ENCODE measurements at regions not wholly inside any gene's neighbourhood (a gene's known extent, or its start where the extent isn't known, plus 50 kb on each side); places are given as distances from the start of the nearest gene placed in this dataset.

DNA sequence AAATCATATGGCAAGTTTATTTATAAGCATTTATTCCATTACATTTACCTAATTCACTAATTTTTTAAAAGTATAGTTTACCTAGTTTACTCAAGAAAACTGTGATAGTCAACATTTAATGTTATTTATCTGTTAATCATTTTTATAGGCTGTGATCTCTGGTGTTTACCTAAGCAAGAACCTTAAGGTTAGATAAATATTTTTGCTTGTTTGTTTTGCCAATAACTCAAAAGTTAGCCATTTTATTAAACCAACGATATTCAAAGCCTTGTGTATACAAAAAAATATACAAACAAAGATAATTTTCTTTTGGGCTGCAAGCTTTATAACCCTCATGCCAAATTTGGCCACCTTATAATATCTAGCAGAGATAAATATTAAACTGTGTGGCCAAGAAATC, 157.3 kb downstream of the SLCO1B3 start:
- in situ Hi-C loops (cut with MboI; ENCODE audit: low pct_unique_long_range_greater_than_20kb, low sequenced_read_pairs), result no loop called here
- DNase-seq, result no peak

DNA sequence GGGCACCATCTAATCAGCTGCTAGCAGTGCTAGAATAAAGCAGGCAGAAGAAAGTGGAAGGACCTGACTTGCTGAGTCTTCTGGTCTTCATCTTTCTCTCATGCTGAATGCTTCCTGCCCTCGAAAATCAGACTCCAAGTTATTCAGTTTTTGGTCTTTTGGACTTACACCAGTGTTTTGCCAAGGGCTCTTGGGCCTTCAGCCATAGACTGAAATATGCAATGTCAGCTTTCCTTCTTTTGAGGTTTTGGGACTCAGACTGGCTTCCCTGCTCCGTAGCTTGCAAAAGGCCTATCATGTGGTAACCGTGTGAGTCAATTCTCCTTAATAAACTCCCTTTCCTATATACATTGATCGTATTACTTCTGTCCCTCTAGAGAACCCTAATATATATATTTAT, 159.3 kb downstream of the SLCO1B3 start:
- DNase-seq, result no peak
- in situ Hi-C loops (cut with MboI; ENCODE audit: low pct_unique_long_range_greater_than_20kb, low sequenced_read_pairs), result no loop called here

DNA sequence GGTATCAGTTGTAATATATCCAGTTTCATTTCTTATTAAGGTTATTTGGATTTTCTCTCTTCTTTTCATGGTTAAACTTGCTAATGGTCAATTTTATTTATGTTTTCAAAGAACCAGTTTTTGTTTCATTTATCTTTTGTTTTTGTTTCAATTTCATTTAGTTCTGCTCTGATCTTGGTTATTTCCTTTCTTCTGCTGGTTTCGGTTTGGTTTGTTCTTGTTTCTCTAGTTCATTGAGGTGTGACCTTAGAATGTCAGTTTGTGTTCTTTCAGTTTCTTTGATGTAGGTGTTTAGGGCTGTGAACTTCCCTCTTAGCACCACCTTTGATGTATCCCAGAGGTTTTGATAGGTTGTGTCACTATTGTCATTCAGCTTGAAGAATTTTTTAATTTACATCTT, 145.6 kb upstream of the SLCO1B1 start:
- no peak for DNase-seq
- in situ Hi-C loops (cut with MboI; ENCODE audit: low pct_unique_long_range_greater_than_20kb, low sequenced_read_pairs), result no loop called here

GRCh38 chr12:21001778-21002177, 129.2 kb upstream of the SLCO1B1 start:
- DNase-seq, result no peak
- in situ Hi-C loops (cut with MboI; ENCODE audit: low pct_unique_long_range_greater_than_20kb, low sequenced_read_pairs), result no loop called here

DNA sequence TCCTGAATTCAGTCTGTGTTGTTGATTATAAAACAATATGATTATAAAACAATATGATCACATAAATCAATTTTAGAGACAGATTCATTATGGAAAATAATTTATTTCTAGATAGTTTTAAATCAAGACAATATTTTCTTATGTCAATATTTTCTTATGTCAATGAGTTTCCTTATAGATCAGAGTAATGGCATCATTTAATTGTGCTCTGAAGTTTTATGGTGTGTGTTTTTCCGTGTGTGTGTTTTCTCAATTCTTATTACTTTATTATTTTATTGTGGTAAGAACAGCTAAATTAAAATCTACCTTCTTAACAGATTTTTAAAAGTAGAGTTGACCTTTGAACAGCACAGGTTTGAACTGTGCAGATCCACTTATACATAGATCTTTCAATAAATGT, 105.3 kb upstream of the SLCO1B1 start:
- no peak for DNase-seq
- in situ Hi-C loops (cut with MboI; ENCODE audit: low pct_unique_long_range_greater_than_20kb, low sequenced_read_pairs), result no loop called here

- DNase-seq, result no peak
- in situ Hi-C loops (cut with MboI; ENCODE audit: low pct_unique_long_range_greater_than_20kb, low sequenced_read_pairs), result no loop called here
Measured at GRCh38 chr12:21026302-21026701, 104.7 kb upstream of the SLCO1B1 start.

DNA sequence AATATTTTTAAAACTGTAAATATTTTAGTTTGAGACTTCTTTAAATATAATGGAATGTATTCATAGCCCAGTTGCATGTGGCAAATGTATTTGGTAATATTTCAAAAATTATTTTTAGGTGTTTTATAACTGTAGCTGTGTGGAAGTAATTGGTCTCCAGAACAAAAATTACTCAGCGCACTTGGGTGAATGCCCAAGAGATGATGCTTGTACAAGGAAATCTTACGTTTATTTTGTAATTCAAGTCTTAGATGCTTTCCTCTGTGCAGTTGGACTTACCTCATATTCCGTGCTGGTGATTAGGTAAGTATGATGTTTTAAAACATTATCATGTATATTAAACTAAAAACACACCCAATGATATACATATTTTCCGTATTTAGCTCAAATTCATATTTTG, 76.7 kb upstream of the SLCO1B1 start:
- DNase-seq, result no peak
- in situ Hi-C loops (cut with MboI; ENCODE audit: low pct_unique_long_range_greater_than_20kb, low sequenced_read_pairs), result no loop called here

DNA sequence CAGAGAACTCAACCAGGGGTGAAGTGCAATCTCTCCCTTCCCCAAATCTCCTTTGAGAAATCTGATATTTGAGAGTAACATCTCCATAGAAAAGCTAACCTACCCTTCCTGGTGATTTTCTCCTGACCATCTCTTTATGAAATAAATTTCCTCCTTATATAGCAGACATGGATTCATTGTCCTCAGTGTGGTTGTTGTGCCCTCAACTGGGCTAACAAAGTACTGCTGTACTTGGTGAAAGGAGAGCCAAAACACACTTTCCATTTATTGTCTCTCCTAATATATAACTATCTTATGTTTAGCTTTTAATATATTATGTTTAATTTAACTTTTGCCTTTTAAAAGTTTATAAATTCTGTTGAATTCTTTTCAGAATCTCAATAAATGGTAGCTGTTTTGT, 65.1 kb upstream of the SLCO1B1 start:
- in situ Hi-C loops (cut with MboI; ENCODE audit: low pct_unique_long_range_greater_than_20kb, low sequenced_read_pairs), result no loop called here
- peak; percentile 4 for DNase-seq

- in situ Hi-C loops (cut with MboI; ENCODE audit: low pct_unique_long_range_greater_than_20kb, low sequenced_read_pairs), result no loop called here
- no peak for DNase-seq
Measured at GRCh38 chr12:21073129-21073528, 57.9 kb upstream of the SLCO1B1 start.

- in situ Hi-C loops (cut with MboI; ENCODE audit: low pct_unique_long_range_greater_than_20kb, low sequenced_read_pairs), result no loop called here
- DNase-seq, result no peak
Measured at GRCh38 chr12:21073822-21074460, 57.1 kb upstream of the SLCO1B1 start.
